ENCODE measurements at regions not wholly inside any gene's neighbourhood (a gene's known extent, or its start where the extent isn't known, plus 50 kb on each side); places are given as distances from the start of the nearest gene placed in this dataset.

- Histone ChIP-seq H3K27me3 (replicated peaks in 1 of 2; ENCODE audit: control insufficient read depth in 2 of 2, insufficient read depth in 2 of 2, low read length in 1 of 2) (no peaks in the 10 kb centered on the region), H3K4me1 (ENCODE audit: control insufficient read depth, insufficient read depth, low read length) (no peaks in the 10 kb centered on the region), H3K9me3 (replicated peaks; ENCODE audit: control insufficient read depth, insufficient read depth, low read length) (no peaks in the 10 kb centered on the region), H3K79me2 (ENCODE audit: control insufficient read depth, insufficient read depth, low read length) (no peaks in the 10 kb centered on the region), H4K20me1 (ENCODE audit: control insufficient read depth, insufficient read depth) (no peaks in the 10 kb centered on the region), H2AFZ (ENCODE audit: control insufficient read depth, low read depth, low read length) (no peak overlapping the region), H3K36me3 (ENCODE audit: control insufficient read depth in 2 of 2, insufficient read depth in 2 of 2, low read length in 1 of 2) (no peaks in the 10 kb centered on the region), H3K9ac (ENCODE audit: control insufficient read depth, insufficient read depth, low read length) (no peak overlapping the region), H3K27ac (ENCODE audit: control insufficient read depth, insufficient read depth) (no peak overlapping the region), H3K4me3 (no peak overlapping the region), H3K4me2 (ENCODE audit: control insufficient read depth, insufficient read depth) (no peak overlapping the region)
- RAD21 ChIA-PET (ENCODE audit: unreplicated experiment), result no interaction called here
- intact Hi-C loops (cut with micrococcal nuclease; ENCODE audit: unreplicated experiment), result no loop called here
- in situ Hi-C loops (cut with MboI), result no loop called here
- BruUV-seq (replicated peaks), result no TSS peak
- ATAC-seq (no peak), FAIRE-seq (no peak), DNase-seq (ENCODE audit: low read depth, low spot score) (no peak)
- CTCF ChIA-PET, result no interaction called here
- 18% methylated on average over 3 of the region's 3 CpGs for WGBS (ENCODE audit: insufficient coverage, insufficient replicate concordance, low lambda C conversion rate, missing lambda C conversion rate)
- SMC1A ChIA-PET (ENCODE audit: uncharacterized antibody, unreplicated experiment), result no interaction called here
- no peak for TF ChIP-seq ZNF274 (IDR thresholded peaks at IDR 0.05; ENCODE audit: insufficient read depth, insufficient read length)
- no peak for TF ChIP-seq ZBED1 (IDR thresholded peaks at IDR 0.05; ENCODE audit: borderline replicate concordance)
- no peak for TF ChIP-seq JUND (IDR thresholded peaks at IDR 0.05; ENCODE audit: low read depth, low read length)
- POLR2A ChIA-PET, result no interaction called here
Observed at GRCh38 chr12:41891226-41891625, 253.4 kb downstream of the GXYLT1 start.

- SMC1A ChIA-PET (ENCODE audit: uncharacterized antibody, unreplicated experiment), result no interaction called here
- no TSS peak for BruUV-seq (replicated peaks)
Observed at GRCh38 chr12:41888285-41888684, 256.4 kb downstream of the GXYLT1 start.

More at GRCh38 chr12:41888285-41888684, 256.4 kb downstream of the GXYLT1 start:
- Histone ChIP-seq H3K4me3 (no peak overlapping the region), H3K9ac (ENCODE audit: control insufficient read depth, insufficient read depth, low read length) (no peak overlapping the region), H3K4me1 (ENCODE audit: control insufficient read depth, insufficient read depth, low read length) (no peaks in the 10 kb centered on the region), H3K4me2 (ENCODE audit: control insufficient read depth, insufficient read depth) (no peak overlapping the region), H3K9me3 (replicated peaks; ENCODE audit: control insufficient read depth, insufficient read depth, low read length) (no peaks in the 10 kb centered on the region), H3K27ac (ENCODE audit: control insufficient read depth, insufficient read depth) (no peak overlapping the region), H3K36me3 (ENCODE audit: control insufficient read depth in 2 of 2, insufficient read depth in 2 of 2, low read length in 1 of 2) (no peaks in the 10 kb centered on the region), H2AFZ (ENCODE audit: control insufficient read depth, low read depth, low read length) (no peak overlapping the region), H3K27me3 (replicated peaks in 1 of 2; ENCODE audit: control insufficient read depth in 2 of 2, insufficient read depth in 2 of 2, low read length in 1 of 2) (no peaks in the 10 kb centered on the region), H4K20me1 (ENCODE audit: control insufficient read depth, insufficient read depth) (no peaks in the 10 kb centered on the region), H3K79me2 (ENCODE audit: control insufficient read depth, insufficient read depth, low read length) (no peaks in the 10 kb centered on the region)
- ChIA-PET POLR2A (no interaction called here), CTCF (no interaction called here), RAD21 (ENCODE audit: unreplicated experiment) (no interaction called here)
- in situ Hi-C loops (cut with MboI) (no loop called here), intact Hi-C loops (cut with micrococcal nuclease; ENCODE audit: unreplicated experiment) (no loop called here)
- FAIRE-seq, result no peak
- no peak for DNase-seq (ENCODE audit: low read depth, low spot score)
- ATAC-seq, result no peak
- TF ChIP-seq ZNF592 (IDR thresholded peaks at IDR 0.05), result no peak
- no peak for TF ChIP-seq TARDBP (IDR thresholded peaks at IDR 0.05; ENCODE audit: borderline replicate concordance)
- TF ChIP-seq CBX5 (IDR thresholded peaks at IDR 0.05; ENCODE audit: low read depth), result no peak
- no peak for TF ChIP-seq GATAD2B (conservative IDR thresholded peaks at IDR 0.05; ENCODE audit: low read depth)
- TF ChIP-seq TCF3 (IDR thresholded peaks at IDR 0.05; ENCODE audit: borderline replicate concordance, insufficient read depth, low read depth, low read length), result no peak

Measured in GM12878 (cell line).